ENCODE measurements at regions not wholly inside any gene's neighbourhood (a gene's known extent, or its start where the extent isn't known, plus 50 kb on each side); places are given as distances from the start of the nearest gene placed in this dataset.
"Not testable (repeated sequence)": the region's sequence is repeated elsewhere in the genome, so short reads cannot be mapped to it uniquely, and the experiment has no call there.

DNA sequence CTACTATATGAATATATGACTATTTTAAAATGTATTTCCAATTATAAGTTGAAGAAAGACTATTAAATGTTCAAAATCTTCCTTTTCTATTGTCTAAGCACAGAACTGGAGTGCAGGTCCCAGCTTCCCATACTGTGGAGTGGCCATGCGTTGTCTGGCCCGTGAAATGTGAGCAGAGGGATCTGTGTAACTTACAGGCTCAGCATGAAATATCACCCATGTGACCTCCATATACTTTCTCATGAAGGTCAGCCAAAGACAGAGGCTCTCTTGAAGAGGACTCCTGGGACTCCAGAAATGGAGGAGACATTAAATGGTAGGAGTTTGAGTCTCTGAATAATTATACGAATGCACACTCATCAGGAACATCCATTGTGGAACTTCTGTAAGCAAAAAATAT is 92.4 kb upstream of the CAV2 start:
- no peak overlapping the region for H3K4me3 ChIP-seq (ENCODE audit: low read depth, low read length)
- H3K79me2 ChIP-seq: no peaks in the 10 kb centered on the region
- H3K4me1 ChIP-seq: no peaks in the 10 kb centered on the region
- H3K9me3 ChIP-seq (ENCODE audit: control insufficient read depth, low read length): no peaks in the 10 kb centered on the region
- no peak overlapping the region for H3K27ac ChIP-seq
- no peak overlapping the region for H2AFZ ChIP-seq
- no peak overlapping the region for H3K4me2 ChIP-seq (ENCODE audit: low read length)
- H3K36me3 ChIP-seq (ENCODE audit: control insufficient read depth, insufficient read depth, low read length): no peaks in the 10 kb centered on the region
- no peaks in the 10 kb centered on the region for H3K27me3 ChIP-seq (ENCODE audit: control insufficient read depth, insufficient read depth, low read length)
- TF ChIP-seq, protein P1, sequence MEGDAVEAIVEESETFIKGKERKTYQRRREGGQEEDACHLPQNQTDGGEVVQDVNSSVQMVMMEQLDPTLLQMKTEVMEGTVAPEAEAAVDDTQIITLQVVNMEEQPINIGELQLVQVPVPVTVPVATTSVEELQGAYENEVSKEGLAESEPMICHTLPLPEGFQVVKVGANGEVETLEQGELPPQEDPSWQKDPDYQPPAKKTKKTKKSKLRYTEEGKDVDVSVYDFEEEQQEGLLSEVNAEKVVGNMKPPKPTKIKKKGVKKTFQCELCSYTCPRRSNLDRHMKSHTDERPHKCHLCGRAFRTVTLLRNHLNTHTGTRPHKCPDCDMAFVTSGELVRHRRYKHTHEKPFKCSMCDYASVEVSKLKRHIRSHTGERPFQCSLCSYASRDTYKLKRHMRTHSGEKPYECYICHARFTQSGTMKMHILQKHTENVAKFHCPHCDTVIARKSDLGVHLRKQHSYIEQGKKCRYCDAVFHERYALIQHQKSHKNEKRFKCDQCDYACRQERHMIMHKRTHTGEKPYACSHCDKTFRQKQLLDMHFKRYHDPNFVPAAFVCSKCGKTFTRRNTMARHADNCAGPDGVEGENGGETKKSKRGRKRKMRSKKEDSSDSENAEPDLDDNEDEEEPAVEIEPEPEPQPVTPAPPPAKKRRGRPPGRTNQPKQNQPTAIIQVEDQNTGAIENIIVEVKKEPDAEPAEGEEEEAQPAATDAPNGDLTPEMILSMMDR (IDR thresholded peaks at IDR 0.05): no peak
- no peak overlapping the region for H3K9ac ChIP-seq

DNA sequence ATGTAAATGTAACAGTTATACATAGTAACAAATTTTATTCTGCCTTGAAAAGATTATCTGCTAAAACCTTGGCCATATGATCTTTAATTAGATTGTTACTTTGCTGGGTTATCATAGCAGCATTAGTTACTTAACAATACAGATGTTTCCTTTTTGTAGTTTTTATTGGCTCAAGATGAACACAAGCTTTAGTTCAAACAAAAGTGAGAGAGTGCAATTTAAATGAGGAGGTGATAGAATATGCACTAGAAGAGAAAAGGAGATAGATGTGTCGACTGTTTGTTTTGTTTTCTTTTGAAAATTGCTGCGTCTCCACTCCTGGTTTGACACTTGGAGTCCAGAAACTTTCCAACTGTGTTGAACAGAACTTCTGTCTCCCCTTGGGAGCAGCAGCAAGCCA is 91.4 kb upstream of the CAV2 start:
- Histone ChIP-seq H3K4me2 (ENCODE audit: low read length) (no peak overlapping the region), H3K9me3 (ENCODE audit: control insufficient read depth, low read length) (no peaks in the 10 kb centered on the region), H2AFZ (no peak overlapping the region), H3K36me3 (ENCODE audit: control insufficient read depth, insufficient read depth, low read length) (no peaks in the 10 kb centered on the region), H3K27me3 (ENCODE audit: control insufficient read depth, insufficient read depth, low read length) (no peaks in the 10 kb centered on the region), H3K27ac (no peak overlapping the region), H3K4me1 (no peaks in the 10 kb centered on the region), H3K9ac (no peak overlapping the region), H3K4me3 (ENCODE audit: low read depth, low read length) (no peak overlapping the region), H3K79me2 (no peaks in the 10 kb centered on the region)
- TF ChIP-seq, protein P1 (IDR thresholded peaks at IDR 0.05): no peak

DNA sequence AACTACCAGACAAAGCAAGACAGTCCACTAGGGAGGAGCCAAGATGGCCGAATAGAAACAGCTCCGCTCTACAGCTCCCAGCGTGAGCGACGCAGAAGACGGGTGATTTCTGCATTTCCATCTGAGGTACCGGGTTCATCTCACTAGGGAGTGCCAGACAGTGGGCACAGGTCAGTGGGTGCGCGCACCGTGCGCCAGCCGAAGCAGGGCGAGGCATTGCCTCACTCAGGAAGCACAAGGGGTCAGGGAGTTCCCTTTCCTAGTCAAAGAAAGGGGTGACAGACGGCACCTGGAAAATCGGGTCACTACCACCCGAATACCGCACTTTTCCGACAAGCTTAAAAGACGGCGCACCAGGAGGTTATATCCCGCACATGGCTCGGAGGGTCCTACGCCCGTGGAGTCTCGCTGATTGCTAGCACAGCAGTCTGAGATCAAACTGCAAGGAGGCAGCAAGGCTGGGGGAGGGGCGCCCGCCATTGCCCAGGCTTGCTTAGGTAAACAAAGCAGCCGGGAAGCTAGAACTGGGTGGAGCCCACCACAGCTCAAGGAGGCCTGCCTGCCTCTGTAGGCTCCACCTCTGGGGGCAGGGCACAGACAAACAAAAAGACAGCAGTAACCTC is 90.6 kb upstream of the CAV2 start:
- H3K4me2 ChIP-seq (ENCODE audit: low read length); H3K36me3 ChIP-seq (ENCODE audit: control insufficient read depth, insufficient read depth, low read length); H3K27ac ChIP-seq; H3K27me3 ChIP-seq (ENCODE audit: control insufficient read depth, insufficient read depth, low read length); H3K4me3 ChIP-seq (ENCODE audit: low read depth, low read length); H3K4me1 ChIP-seq; H3K9ac ChIP-seq; H2AFZ ChIP-seq; H3K79me2 ChIP-seq; H3K9me3 ChIP-seq (ENCODE audit: control insufficient read depth, low read length): not testable (repeated sequence)

DNA sequence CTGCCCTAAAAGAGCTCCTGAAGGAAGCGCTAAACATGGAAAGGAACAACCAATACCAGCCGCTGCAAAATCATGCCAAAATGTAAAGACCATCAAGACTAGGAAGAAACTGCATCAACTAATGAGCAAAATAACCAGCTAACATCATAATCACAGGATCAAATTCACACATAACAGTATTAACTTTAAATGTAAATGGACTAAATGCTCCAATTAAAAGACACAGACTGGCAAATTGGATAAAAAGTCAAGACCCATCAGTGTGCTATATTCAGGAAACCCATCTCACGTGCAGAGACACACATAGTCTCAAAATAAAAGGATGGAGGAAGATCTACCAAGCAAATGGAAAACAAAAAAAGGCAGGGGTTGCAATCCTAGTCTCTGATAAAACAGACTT is 88.8 kb upstream of the CAV2 start:
- H3K9me3 ChIP-seq (ENCODE audit: control insufficient read depth, low read length); H3K4me3 ChIP-seq (ENCODE audit: low read depth, low read length); H3K27ac ChIP-seq; H3K36me3 ChIP-seq (ENCODE audit: control insufficient read depth, insufficient read depth, low read length); H3K9ac ChIP-seq; H3K4me2 ChIP-seq (ENCODE audit: low read length); H3K27me3 ChIP-seq (ENCODE audit: control insufficient read depth, insufficient read depth, low read length); H3K4me1 ChIP-seq; H2AFZ ChIP-seq; H3K79me2 ChIP-seq: not testable (repeated sequence)

DNA sequence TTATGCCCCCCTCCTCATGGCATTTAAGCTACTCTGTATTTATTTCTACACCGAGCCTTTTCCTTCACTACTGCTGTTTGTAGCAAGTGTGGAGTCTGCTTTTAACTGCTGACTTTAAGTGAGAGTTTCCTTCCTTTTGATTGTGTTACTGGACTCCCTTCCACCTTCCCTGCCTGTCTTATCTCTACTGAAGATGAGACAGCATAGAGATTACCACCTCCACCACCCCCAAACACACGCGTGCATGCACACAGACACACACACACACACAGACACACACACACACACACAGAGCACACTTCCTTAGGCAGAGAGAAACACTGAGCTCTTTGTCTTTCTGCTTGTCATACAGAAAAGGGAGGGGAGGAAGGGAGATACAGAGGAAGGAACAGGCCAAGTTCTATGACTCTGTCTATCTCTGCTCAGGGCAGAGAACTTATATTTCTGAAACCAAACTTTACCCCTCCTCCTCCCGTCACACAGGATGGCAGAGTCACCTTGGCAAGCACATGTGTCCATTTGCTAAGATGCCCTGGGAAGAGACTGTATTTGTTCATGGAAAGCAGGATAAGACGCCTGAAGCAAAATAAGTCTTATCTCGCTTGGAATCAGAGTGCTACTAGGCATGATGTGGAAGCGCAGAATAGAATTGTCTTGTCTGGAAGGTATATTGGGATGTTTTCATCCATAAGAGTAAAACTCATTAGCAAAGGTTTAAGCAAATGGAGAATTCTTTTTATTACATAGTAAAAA is 81.8 kb upstream of the CAV2 start:
- Histone ChIP-seq H3K4me2 (ENCODE audit: low read length) (no peak overlapping the region), H3K9ac (no peak overlapping the region), H3K4me3 (ENCODE audit: low read depth, low read length) (no peak overlapping the region), H3K79me2 (no peaks in the 10 kb centered on the region), H3K27me3 (ENCODE audit: control insufficient read depth, insufficient read depth, low read length) (no peaks in the 10 kb centered on the region), H3K36me3 (ENCODE audit: control insufficient read depth, insufficient read depth, low read length) (no peaks in the 10 kb centered on the region), H2AFZ (no peak overlapping the region), H3K9me3 (ENCODE audit: control insufficient read depth, low read length) (no peaks in the 10 kb centered on the region), H3K27ac (no peak overlapping the region), H3K4me1 (peaks cover 4% of the 10 kb centered on the region)
- TF ChIP-seq, protein P1 (IDR thresholded peaks at IDR 0.05): no peak
